Adrenal gland (tissue), 5 donors: ENCODE measurements at regions not wholly inside any gene's neighbourhood (a gene's known extent, or its start where the extent isn't known, plus 50 kb on each side); places are given as distances from the start of the nearest gene placed in this dataset.

Source experiments
- CTCF ChIP-seq, 6 experiments: fragments of 450-650 bp in 4 of 6; fragments of 200-600 bp in 2 of 6; sonication (generic) in 1 of 6; IDR thresholded peaks; 1 replicate in 5 of 6; 2 replicates in 1 of 6; pipeline versions ENCODE4 v1.5.1 to v1.8.0; 2016 to 2021; ENCODE audit warnings: antibody characterized with exemption in 6 of 6, mild to moderate bottlenecking in 2 of 6, moderate library complexity in 1 of 6
- POLR2A ChIP-seq, 2 donors: fragments of 450-650 bp; IDR thresholded peaks; one replicate each; pipeline ENCODE4 v1.6.1; 2017; ENCODE audit warnings: antibody characterized with exemption in 2 of 2, mild to moderate bottlenecking in 2 of 2, moderate library complexity in 1 of 2
- donor health status: DM: no; HTN: no; CAD: no.

- TF ChIP-seq CTCF (IDR thresholded peaks at IDR 0.05), result no peak
- TF ChIP-seq POLR2A (IDR thresholded peaks at IDR 0.05), result no peak
These were observed 223.2 kb upstream of the EXOC2 start for GRCh38 chr6:916131-916530.
